HepG2 (cell line): ENCODE measurements at regions not wholly inside any gene's neighbourhood (a gene's known extent, or its start where the extent isn't known, plus 50 kb on each side); places are given as distances from the start of the nearest gene placed in this dataset.

ENCODE experiments used
- CTCF ChIP-seq: sonication (generic); formaldehyde crosslinking; IDR thresholded peaks from 2 replicates; pipeline ENCODE4 v1.5.0; 2020; ENCODE audit warnings: mild to moderate bottlenecking, missing genetic modification reagents, moderate library complexity
- POLR2A ChIP-seq, 2 experiments: IDR thresholded peaks; 2 replicates each; pipeline ENCODE4 v1.6.1; 2011; ENCODE audit warnings: low read depth in 2 of 2, low read length in 2 of 2, mild to moderate bottlenecking in 1 of 2, moderate library complexity in 1 of 2; ENCODE audit not compliant: insufficient read depth in 1 of 2

- TF ChIP-seq POLR2A (IDR thresholded peaks at IDR 0.05; ENCODE audit: insufficient read depth in 1 of 2, low read depth in 2 of 2, low read length in 2 of 2) (no peak), CTCF (CRISPR knock-in tag) (no peak)
These were observed 194.7 kb upstream of the FMN2 start for GRCh38 chr1:239896980-239897379.
